Inferior parietal cortex (tissue), 1 donor: ENCODE measurements at regions not wholly inside any gene's neighbourhood (a gene's known extent, or its start where the extent isn't known, plus 50 kb on each side); places are given as distances from the start of the nearest gene placed in this dataset.

Experiments used
- DNase-seq: peaks from one replicate; pipeline ENCODE4 v3.0.0-alpha.2; 2016; ENCODE audit errors: extremely low spot score

- no peak for DNase-seq
Observed at GRCh38 chr9:13990331-13990730, 323.6 kb downstream of the NFIB start.

GRCh38 chr9:13988944-13989343, 325.0 kb downstream of the NFIB start:
- DNase-seq, result no peak

- no peak for DNase-seq
Observed at GRCh38 chr9:13983607-13984006, 330.3 kb downstream of the NFIB start.

- DNase-seq, result no peak
Observed at GRCh38 chr9:13979941-13980318, 334.0 kb downstream of the NFIB start.

- no peak for DNase-seq
Observed at GRCh38 chr9:13975611-13976290, 338.2 kb downstream of the NFIB start.

GRCh38 chr9:13974891-13975290, 339.1 kb downstream of the NFIB start:
- no peak for DNase-seq

GRCh38 chr9:13971966-13972655, 341.8 kb downstream of the NFIB start:
- no peak for DNase-seq

- no peak for DNase-seq
Observed at GRCh38 chr9:13971415-13971814, 342.5 kb downstream of the NFIB start.

- DNase-seq, result no peak
Observed at GRCh38 chr9:13970426-13970825, 343.5 kb downstream of the NFIB start.

GRCh38 chr9:13970018-13970417, 343.9 kb downstream of the NFIB start:
- no peak for DNase-seq

GRCh38 chr9:13967438-13967837, 346.5 kb downstream of the NFIB start:
- no peak for DNase-seq

GRCh38 chr9:13967011-13967410, 346.9 kb downstream of the NFIB start:
- DNase-seq, result no peak

GRCh38 chr9:13963005-13963653, 350.8 kb downstream of the NFIB start:
- peak; percentile 15 for DNase-seq

- DNase-seq, result no peak
Observed at GRCh38 chr9:13962006-13962405, 351.9 kb downstream of the NFIB start.

- no peak for DNase-seq
Observed at GRCh38 chr9:13960011-13960765, 353.8 kb downstream of the NFIB start.

GRCh38 chr9:13958672-13959071, 355.3 kb downstream of the NFIB start:
- DNase-seq, result no peak

GRCh38 chr9:13957089-13957488, 356.9 kb downstream of the NFIB start:
- no peak for DNase-seq

GRCh38 chr9:13956107-13956506, 357.8 kb downstream of the NFIB start:
- no peak for DNase-seq

GRCh38 chr9:13952906-13953305, 361.0 kb downstream of the NFIB start:
- no peak for DNase-seq

GRCh38 chr9:13948037-13948436, 365.9 kb downstream of the NFIB start:
- no peak for DNase-seq

- no peak for DNase-seq
Observed at GRCh38 chr9:13943176-13943575, 370.8 kb downstream of the NFIB start.

GRCh38 chr9:13942695-13943094, 371.2 kb downstream of the NFIB start:
- DNase-seq, result peak; percentile 24
